Gastrocnemius medialis (tissue), 4 donors: ENCODE measurements at regions not wholly inside any gene's neighbourhood (a gene's known extent, or its start where the extent isn't known, plus 50 kb on each side); places are given as distances from the start of the nearest gene placed in this dataset.

ENCODE experiments used
- POLR2A ChIP-seq, 2 donors: fragments of 450-650 bp; IDR thresholded peaks; one replicate each; pipeline ENCODE4 v1.6.1; 2017; ENCODE audit warnings: antibody characterized with exemption in 2 of 2, mild to moderate bottlenecking in 2 of 2, moderate library complexity in 2 of 2
- TF ChIP-seq, protein P1 (sequence below), 5 experiments: fragments of 450-650 bp in 3 of 5; fragments of 200-600 bp in 2 of 5; sonication (generic) in 2 of 5; IDR thresholded peaks in 4 of 5; conservative IDR thresholded peaks in 1 of 5; 1 replicate in 4 of 5; 2 replicates in 1 of 5; pipeline ENCODE4 v1.5.1; 2016 to 2019; ENCODE audit warnings: antibody characterized with exemption in 5 of 5, mild to moderate bottlenecking in 3 of 5, moderate library complexity in 3 of 5

- TF ChIP-seq POLR2A (IDR thresholded peaks at IDR 0.05), result no peak
- TF ChIP-seq, protein P1, sequence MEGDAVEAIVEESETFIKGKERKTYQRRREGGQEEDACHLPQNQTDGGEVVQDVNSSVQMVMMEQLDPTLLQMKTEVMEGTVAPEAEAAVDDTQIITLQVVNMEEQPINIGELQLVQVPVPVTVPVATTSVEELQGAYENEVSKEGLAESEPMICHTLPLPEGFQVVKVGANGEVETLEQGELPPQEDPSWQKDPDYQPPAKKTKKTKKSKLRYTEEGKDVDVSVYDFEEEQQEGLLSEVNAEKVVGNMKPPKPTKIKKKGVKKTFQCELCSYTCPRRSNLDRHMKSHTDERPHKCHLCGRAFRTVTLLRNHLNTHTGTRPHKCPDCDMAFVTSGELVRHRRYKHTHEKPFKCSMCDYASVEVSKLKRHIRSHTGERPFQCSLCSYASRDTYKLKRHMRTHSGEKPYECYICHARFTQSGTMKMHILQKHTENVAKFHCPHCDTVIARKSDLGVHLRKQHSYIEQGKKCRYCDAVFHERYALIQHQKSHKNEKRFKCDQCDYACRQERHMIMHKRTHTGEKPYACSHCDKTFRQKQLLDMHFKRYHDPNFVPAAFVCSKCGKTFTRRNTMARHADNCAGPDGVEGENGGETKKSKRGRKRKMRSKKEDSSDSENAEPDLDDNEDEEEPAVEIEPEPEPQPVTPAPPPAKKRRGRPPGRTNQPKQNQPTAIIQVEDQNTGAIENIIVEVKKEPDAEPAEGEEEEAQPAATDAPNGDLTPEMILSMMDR (IDR thresholded peaks at IDR 0.05 in 4 of 5, conservative IDR thresholded peaks at IDR 0.05 in 1 of 5), result no peak
Observed at GRCh38 chr10:71145352-71145945, 66.9 kb upstream of the UNC5B start.
